BLaER1 (cell line): ENCODE measurements at regions not wholly inside any gene's neighbourhood (a gene's known extent, or its start where the extent isn't known, plus 50 kb on each side); places are given as distances from the start of the nearest gene placed in this dataset.
"Not testable (repeated sequence)": the region's sequence is repeated elsewhere in the genome, so short reads cannot be mapped to it uniquely, and the experiment has no call there.

Experiments
- H3K27ac ChIP-seq: shearing (Covaris generic); formaldehyde crosslinking; 2 replicates; pipeline ENCODE4 v1.8.1; 2022
- H3K27me3 ChIP-seq: shearing (Covaris generic); formaldehyde crosslinking; 2 replicates; pipeline ENCODE4 v1.8.1; 2022
- H3K36me3 ChIP-seq: shearing (Covaris generic); formaldehyde crosslinking; 2 replicates; pipeline ENCODE4 v1.8.1; 2022
- H3K4me1 ChIP-seq: shearing (Covaris generic); formaldehyde crosslinking; 2 replicates; pipeline ENCODE4 v1.8.1; 2022
- H3K4me2 ChIP-seq: shearing (Covaris generic); formaldehyde crosslinking; 2 replicates; pipeline ENCODE4 v1.8.1; 2022
- H3K4me3 ChIP-seq: shearing (Covaris generic); formaldehyde crosslinking; 2 replicates; pipeline ENCODE4 v1.8.1; 2022
- H3K9ac ChIP-seq: shearing (Covaris generic); formaldehyde crosslinking; 2 replicates; pipeline ENCODE4 v1.8.1; 2022
- H3K9me3 ChIP-seq: shearing (Covaris generic); formaldehyde crosslinking; 2 replicates; pipeline ENCODE4 v1.8.1; 2022
- H4K20me1 ChIP-seq: shearing (Covaris generic); formaldehyde crosslinking; 2 replicates; pipeline ENCODE4 v1.8.1; 2022
- Cebpa-rat ChIP-seq: shearing (Covaris generic); IDR thresholded peaks from 2 replicates; pipeline ENCODE4 v1.8.1; 2022

- Histone ChIP-seq H4K20me1 (no peaks in the 10 kb centered on the region), H3K27ac (no peak overlapping the region), H3K4me2 (no peak overlapping the region), H3K9me3 (no peaks in the 10 kb centered on the region), H3K4me1 (peaks cover 29% of the 10 kb centered on the region), H3K4me3 (no peak overlapping the region), H3K9ac (no peak overlapping the region), H3K36me3 (no peaks in the 10 kb centered on the region), H3K27me3 (peaks cover 11% of the 10 kb centered on the region)
- TF ChIP-seq Cebpa-rat, result no peak
Observed at GRCh38 chr22:46033256-46034200, 56.6 kb upstream of the WNT7B start.

- not testable (repeated sequence) for H3K36me3 ChIP-seq, H3K27me3 ChIP-seq, H3K9me3 ChIP-seq, H4K20me1 ChIP-seq, H3K9ac ChIP-seq, H3K4me3 ChIP-seq, H3K27ac ChIP-seq, H3K4me2 ChIP-seq
- peaks cover 38% of the 10 kb centered on the region for H3K4me1 ChIP-seq
Observed at GRCh38 chr22:46034480-46034879, 57.5 kb upstream of the WNT7B start.

GRCh38 chr22:46035380-46035741, 58.4 kb upstream of the WNT7B start:
- peaks cover 47% of the 10 kb centered on the region for H3K4me1 ChIP-seq
- peak overlapping the region; percentile 66 for H3K4me3 ChIP-seq
- H3K27ac ChIP-seq, result no peak overlapping the region
- H4K20me1 ChIP-seq, result no peaks in the 10 kb centered on the region
- H3K27me3 ChIP-seq, result peaks cover under 1% of the 10 kb centered on the region
- H3K36me3 ChIP-seq, result no peaks in the 10 kb centered on the region
- H3K4me2 ChIP-seq, result peak overlapping the region; percentile 90
- 0 out of 2 replicates have a peak overlapping the region, but pooled peaks have one; percentile 45 for H3K9ac ChIP-seq
- H3K9me3 ChIP-seq, result no peaks in the 10 kb centered on the region
- no peak for TF ChIP-seq Cebpa-rat

GRCh38 chr22:46035742-46036557, 59.0 kb upstream of the WNT7B start:
- peak overlapping the region; percentile 99 for H3K4me2 ChIP-seq
- H3K9me3 ChIP-seq, result no peaks in the 10 kb centered on the region
- H3K9ac ChIP-seq, result peak overlapping the region; percentile 85
- H3K36me3 ChIP-seq, result no peaks in the 10 kb centered on the region
- H3K4me1 ChIP-seq, result peaks cover 53% of the 10 kb centered on the region
- peak overlapping the region; percentile 89 for H3K4me3 ChIP-seq
- peak; percentile 44; the same call in 1 of the 2 replicates for TF ChIP-seq Cebpa-rat
- H4K20me1 ChIP-seq, result no peaks in the 10 kb centered on the region
- H3K27me3 ChIP-seq, result peaks cover 7% of the 10 kb centered on the region
- H3K27ac ChIP-seq, result peak overlapping the region; percentile 87

- peak overlapping the region; percentile 87 for H3K27ac ChIP-seq
- no peaks in the 10 kb centered on the region for H4K20me1 ChIP-seq
- H3K4me3 ChIP-seq, result peak overlapping the region; percentile 89
- H3K4me1 ChIP-seq, result peaks cover 54% of the 10 kb centered on the region
- H3K9ac ChIP-seq, result peak overlapping the region; percentile 85
- no peak for TF ChIP-seq Cebpa-rat
- H3K36me3 ChIP-seq, result no peaks in the 10 kb centered on the region
- H3K4me2 ChIP-seq, result peak overlapping the region; percentile 99
- H3K9me3 ChIP-seq, result no peaks in the 10 kb centered on the region
- peaks cover 15% of the 10 kb centered on the region for H3K27me3 ChIP-seq
Observed at GRCh38 chr22:46036558-46037408, 59.8 kb upstream of the WNT7B start.

GRCh38 chr22:46038174-46038487, 61.2 kb upstream of the WNT7B start:
- Histone ChIP-seq H3K4me3 (no peak overlapping the region), H3K9ac (no peak overlapping the region), H3K4me2 (peak overlapping the region; percentile 78), H4K20me1 (no peaks in the 10 kb centered on the region), H3K27ac (no peak overlapping the region), H3K27me3 (peaks cover 29% of the 10 kb centered on the region), H3K9me3 (no peaks in the 10 kb centered on the region), H3K36me3 (no peaks in the 10 kb centered on the region), H3K4me1 (peaks cover 60% of the 10 kb centered on the region)
- no peak for TF ChIP-seq Cebpa-rat

GRCh38 chr22:46038516-46039430, 61.8 kb upstream of the WNT7B start:
- Histone ChIP-seq H3K27me3 (peaks cover 35% of the 10 kb centered on the region), H3K36me3 (no peaks in the 10 kb centered on the region), H3K9ac (no peak overlapping the region), H4K20me1 (0 out of 2 replicates have a peak, but pooled peaks cover 2% of the 10 kb centered on the region), H3K4me1 (peaks cover 66% of the 10 kb centered on the region), H3K4me3 (no peak overlapping the region), H3K4me2 (peak overlapping the region; percentile 78), H3K9me3 (no peaks in the 10 kb centered on the region), H3K27ac (no peak overlapping the region)
- no peak for TF ChIP-seq Cebpa-rat

GRCh38 chr22:46039535-46039934, 62.6 kb upstream of the WNT7B start:
- Histone ChIP-seq H3K27ac (no peak overlapping the region), H3K4me3 (no peak overlapping the region; the same call in 1 of the 2 replicates), H3K9me3 (no peaks in the 10 kb centered on the region), H3K4me1 (peaks cover 74% of the 10 kb centered on the region), H3K4me2 (peak overlapping the region; percentile 78), H4K20me1 (0 out of 2 replicates have a peak, but pooled peaks cover 7% of the 10 kb centered on the region), H3K27me3 (peaks cover 43% of the 10 kb centered on the region), H3K36me3 (no peaks in the 10 kb centered on the region), H3K9ac (no peak overlapping the region)
- no peak for TF ChIP-seq Cebpa-rat
